Left hindlimb (tissue), 1 donor: ENCODE measurements at regions not wholly inside any gene's neighbourhood (a gene's known extent, or its start where the extent isn't known, plus 50 kb on each side); places are given as distances from the start of the nearest gene placed in this dataset.
"Not testable (repeated sequence)": the region's sequence is repeated elsewhere in the genome, so short reads cannot be mapped to it uniquely, and the experiment has no call there.

Source experiments
- DNase-seq: peaks from one replicate; pipeline ENCODE4 v3.0.0-alpha.2; 2018

DNA sequence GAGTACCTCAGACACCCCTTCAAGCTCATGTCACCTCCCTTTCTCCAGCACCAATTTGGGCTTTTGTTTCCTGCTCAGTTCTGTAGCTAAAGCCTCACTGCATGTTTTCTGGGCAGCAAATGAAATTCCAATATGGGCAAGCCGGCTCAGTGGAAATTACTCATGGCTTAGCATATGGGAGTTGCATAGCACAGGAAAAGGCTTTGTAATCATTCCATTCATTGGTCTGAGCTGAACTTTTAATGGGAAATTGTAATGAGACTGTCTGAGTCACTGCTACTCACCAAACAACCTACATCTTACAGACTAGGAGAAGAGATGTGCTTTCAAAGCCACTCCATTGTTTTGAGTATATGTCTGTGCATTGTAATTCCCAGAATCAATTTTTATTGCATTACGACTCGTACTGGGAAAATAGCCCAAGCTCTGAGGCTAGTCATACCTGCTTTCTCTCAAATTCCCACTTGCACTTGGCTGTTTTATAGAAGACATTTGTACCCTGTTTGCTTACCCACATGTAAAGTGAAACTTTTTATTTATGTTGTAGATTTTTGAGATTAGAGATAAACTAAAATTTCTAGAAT is 139.5 kb upstream of the LRATD1 start:
- DNase-seq: no peak

DNA sequence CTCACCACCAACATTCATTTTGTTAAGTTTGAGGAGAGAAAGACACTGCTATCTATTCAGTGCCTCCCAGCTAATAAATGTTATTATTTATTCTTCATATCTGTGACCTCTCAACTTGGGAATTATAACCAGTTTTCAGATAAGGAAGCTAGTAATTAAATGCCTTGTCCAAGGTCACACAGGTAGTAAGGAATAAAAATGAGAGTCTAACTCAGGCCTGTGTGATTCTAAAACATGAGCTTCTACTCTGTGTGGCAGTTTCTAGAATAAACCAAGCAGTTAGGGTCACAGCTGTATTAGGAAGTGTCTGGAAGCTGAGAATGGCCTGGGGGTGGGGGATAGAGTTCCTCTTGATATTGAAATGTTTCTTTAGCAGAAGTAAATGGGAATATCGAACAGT is 137.8 kb upstream of the LRATD1 start:
- DNase-seq: no peak

DNA sequence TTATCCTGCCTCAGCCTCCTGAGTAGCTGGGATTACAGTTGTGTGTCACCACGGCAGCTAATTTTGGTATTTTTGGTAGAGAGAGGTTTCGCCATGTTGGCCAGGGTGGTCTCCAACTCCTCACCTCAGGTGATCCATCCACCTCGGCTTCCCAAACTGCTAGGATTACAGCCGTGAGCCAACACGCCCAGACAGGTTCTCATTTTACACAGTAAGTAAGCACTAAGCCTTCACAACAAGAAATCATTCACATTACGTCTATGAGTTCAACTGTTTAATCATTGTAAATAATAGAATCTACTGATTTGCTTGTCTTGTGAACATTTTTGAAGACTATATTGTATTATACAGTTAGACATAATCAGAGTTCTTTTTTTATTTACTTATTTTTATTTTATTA is 131.5 kb upstream of the LRATD1 start:
- DNase-seq: no peak

DNA sequence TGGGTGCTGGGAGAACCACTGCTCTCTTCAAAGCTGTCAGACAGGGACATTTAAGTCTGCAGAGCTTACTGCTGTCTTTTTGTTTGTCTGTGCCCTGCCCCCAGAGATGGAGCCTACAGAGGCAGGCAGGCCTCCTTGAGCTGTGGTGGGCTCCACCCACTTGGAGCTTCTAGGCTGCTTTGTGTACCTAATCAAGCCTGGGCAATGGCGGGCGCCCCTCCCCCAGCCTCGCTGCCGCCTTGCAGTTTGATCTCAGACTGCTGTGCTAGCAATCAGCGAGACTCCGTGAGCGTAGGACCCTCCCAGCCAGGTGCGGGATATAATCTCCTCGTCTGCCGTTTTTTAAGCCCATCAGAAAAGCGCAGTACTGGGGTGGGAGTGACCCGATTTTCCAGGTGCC is 125.6 kb upstream of the LRATD1 start:
- DNase-seq: not testable (repeated sequence)

DNA sequence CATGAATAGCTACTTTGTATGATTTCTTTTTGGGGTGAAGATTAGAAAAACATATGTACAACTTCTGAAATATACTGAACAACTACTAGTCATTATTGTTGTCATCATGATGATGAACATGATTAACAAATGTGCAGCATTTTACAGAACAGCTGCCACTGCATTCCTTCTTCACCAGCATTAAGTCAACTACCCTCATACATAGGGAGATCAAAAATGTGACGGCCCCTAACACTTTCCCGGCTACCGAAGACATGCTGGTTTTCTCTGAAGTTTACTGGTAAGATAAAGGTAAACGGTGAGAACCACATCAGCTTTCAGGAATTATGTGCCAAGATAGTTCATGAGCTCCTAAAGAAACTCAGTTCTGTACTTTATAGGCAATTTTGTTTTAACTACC is 121.0 kb upstream of the LRATD1 start:
- DNase-seq: no peak

DNA sequence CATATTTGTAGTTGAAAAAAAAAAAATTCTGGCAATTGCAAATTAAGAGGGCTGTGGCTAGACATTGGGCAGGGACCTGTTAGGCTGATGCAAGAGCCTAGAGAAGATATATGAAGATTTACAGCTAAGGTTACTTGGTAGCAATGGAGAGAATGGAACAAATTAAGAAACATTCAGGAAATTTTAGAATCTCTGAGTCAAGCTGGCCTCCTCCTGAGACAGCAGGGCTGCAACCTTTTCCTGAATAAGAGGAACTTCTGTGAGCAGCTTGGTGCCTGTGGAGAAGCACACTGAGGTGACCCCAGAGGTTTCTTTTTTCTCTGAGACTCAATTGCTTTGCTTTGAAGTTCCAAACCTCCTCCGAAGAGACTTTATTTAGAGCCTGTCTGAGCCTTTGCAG is 118.6 kb upstream of the LRATD1 start:
- DNase-seq: no peak

DNA sequence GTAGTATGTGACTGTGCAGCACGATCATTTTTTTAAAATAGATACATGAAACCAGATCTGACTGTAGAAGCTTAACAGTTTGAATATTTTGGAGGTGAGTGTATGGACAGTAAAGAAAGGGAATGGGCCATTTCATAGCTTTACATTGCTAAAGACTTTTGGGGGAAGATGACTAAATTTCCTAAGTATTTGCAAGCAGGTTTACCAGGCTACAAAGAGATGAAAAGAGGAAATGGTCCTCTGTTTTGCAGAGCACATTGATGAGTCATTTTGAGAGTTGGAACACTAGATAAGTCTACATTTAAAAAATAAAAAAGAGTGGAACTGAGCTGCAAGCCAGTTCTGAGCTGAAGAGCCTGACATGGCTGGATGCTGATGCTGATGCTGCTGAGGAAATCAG is 115.7 kb upstream of the LRATD1 start:
- DNase-seq: no peak

DNA sequence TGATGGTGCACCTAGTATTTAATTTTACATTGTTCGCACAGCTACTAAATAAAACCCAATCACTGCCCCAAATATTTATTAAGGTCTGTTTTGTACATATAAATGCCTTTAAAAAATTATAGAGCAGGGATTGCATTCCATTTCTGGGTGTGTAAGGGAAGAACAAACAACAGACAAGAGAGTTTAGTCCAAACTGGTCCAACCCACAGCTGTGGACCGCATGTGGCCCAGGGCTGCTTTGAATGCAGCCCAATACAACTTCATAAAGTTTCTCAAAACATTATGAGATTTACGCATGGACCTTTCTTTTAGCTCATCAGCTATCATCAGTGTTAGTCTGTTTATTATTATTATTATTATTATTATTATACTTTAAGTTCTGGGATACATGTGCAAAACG is 114.8 kb upstream of the LRATD1 start:
- no peak for DNase-seq

DNA sequence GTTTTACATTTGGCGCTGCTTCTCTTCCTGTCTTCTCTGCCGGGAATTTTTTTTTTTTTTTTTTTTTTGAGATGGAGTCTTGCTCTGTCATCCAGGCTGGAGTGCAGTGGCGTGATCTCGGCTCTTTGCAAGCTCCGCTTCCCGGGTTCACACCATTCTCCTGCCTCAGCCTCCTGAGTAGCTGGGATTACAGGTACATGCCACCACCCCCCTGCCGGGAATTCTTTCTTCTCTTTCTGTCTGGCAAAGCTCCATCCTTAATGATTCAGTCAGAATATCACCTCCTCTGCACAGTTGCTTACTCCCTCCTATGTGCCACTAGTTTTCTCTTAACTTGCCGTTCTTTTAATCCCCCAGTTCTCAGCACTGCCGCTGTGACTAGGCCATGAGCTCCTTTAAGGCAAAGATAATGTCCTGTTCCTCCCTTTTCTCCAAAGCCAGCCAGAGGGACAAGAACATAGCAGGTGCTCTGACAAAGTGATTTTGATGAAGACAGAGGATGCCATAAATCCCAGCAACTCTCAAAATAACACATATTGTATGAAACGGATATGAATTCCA is 112.1 kb upstream of the LRATD1 start:
- no peak for DNase-seq

DNA sequence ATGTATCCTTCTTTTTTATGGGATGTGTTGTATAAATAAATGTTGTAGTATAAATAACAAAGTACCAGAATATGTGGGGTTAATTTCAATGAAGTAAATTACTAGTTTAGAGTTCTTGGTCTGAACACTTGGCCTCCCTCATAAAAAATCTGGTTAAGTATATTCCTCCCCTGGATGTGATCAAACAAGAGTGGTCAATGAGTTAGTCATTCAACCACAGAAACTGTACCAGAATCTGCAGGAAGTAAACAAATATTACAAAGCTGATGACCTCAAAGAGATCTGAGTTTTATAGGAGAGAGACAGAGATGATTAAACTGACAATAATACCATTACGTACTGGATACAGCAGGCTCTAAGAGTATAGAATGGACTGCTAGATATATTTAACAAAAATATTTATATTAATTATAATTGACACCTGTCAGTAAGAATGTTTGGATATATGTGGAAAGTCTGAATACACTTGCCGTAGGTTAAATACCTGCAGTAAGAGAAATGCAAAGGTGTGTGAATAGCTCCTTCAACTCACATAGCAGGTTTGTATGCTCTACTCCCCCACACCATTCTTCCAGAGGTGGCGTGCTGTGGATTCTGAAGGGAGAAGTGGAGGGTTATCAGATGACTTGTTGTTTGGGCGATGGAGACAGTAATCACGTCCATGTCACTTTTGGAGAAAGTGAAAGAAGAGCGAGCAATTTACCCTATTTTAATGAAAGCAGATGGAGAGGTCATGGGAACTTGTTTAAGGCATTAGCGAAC is 108.3 kb upstream of the LRATD1 start:
- DNase-seq: no peak

DNA sequence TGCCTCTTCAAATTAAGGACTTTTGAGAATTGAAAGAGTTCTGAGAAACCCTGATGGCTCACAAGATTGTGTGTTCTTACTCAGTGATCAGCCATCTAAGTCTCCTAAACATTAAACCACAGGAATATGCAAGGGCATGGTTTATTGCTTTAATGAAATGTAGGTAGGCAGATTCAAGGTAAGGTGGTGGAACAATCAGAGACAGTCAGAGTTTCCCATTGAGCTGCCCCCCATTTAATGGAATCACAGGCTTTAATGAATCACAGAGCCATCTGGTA is 107.8 kb upstream of the LRATD1 start:
- no peak for DNase-seq

DNA sequence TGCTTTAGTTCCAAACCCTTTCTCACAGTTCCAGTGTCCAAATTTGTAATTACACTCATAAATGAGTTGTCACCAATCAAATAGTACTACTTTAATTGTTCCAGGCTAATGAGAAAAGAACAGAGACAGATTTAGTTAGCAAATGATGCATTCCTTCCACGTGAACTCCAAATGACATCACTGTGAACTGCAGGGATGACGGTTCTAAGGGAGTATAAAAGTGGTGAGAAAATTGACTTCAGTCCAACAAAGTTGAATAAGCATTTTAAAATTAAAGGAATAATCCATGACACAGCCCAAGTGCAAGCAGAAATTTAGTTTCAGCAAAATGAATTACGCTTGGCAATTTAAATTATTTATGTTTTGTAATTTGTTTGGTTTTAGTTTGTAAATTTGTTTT is 102.0 kb upstream of the LRATD1 start:
- no peak for DNase-seq

DNA sequence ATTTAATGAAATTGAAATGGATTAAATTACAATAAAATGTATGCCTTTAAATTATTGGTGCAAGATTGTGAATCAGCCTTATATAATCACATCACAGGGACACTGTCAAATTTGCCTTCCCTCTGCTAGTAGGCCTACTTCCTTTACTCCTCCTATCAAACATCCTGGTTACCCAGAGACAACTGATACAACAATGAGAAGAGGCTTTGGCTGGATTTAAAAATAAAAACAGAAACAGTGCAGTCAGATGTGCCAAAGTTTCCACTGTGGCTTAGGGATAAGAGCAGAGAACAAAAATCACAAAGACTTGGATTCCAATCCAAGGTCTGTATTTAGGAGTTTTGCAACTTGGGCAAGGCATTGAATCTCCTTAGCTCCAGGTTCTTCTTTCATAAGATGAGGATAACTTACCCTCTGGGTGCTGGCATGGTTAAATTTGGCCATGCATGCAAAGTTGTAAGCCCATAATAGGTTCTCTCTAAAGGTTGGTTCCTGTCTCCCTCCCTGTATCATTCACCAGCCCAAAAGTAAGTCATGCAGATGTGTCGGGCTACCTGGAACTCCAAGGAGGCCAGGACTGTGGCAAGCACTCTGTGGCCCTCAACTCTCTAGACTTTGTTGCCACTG is 99.3 kb upstream of the LRATD1 start:
- DNase-seq: no peak

DNA sequence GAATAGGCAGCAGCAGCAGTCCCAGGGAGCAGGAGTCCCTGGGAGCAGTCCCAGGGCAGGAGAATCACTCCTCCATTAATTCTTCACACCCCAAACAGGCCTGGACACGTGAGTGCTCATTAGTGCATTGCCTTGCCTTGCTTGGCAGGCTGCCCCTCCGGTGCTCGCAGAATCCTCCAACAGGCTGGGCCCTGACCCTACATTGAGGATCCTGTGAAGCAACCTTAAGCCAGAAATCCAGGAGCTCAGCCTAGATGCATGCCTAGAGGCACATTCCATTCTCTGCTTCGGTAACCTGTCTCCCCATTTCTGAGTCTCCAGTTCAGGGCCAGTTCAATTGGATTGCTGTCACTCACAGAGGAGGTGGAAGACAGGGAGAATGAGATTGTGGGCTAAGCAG is 97.4 kb upstream of the LRATD1 start:
- DNase-seq: no peak

DNA sequence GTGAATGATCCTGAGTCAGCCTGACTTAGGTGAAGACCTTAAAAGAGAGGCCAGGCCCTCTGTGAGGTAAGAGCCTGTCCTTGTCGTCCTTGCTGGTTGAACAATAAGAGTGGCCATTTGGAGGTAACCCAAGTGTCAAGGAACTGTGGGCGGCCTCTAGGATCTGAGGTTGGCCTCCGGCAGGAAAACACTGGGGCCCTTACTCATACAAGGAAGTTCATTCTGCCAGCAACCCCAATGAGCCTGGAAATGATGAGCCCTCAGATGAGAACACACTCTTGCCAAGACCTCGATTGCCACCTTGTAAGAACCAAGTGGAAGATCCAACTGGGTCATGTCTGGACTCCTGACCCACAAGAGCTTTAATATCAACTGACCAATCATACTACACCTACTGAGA is 95.5 kb upstream of the LRATD1 start:
- DNase-seq: no peak

DNA sequence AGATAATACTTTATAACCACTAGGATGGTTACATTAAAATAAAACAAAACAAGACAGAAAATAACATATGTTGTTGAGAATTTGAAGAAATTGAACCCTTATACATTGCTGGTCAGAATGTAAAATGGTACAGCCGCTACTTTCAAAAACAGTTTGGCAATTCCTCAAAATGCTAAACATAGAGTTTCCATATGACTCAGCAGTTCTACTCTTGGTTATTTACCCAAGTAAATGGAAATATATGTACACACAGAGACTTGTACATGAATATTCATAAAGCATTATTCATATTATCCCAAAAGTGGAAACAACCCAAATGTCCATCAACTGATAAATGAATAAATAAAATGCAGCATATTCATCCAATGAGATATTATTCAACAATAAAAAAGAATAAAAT is 92.5 kb upstream of the LRATD1 start:
- no peak for DNase-seq

DNA sequence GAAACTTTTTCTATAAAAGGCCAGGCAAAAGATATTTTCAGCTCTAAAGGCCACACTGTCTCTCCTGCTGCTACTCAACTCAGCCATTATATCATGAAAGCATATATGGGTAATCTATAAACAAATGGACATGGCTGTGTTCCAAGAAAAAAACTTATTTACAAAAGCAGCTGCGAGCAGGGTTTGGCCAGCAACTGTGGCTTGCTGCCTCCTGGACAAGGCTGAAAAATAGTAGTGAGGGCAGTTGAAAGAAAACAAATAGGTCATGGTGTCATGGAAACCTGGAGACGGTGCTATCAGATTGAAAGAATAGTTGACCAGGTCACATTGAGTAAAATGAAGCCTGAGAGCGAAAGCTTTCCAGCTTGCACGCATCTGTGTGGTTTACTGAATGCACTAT is 89.2 kb upstream of the LRATD1 start:
- DNase-seq: no peak

DNA sequence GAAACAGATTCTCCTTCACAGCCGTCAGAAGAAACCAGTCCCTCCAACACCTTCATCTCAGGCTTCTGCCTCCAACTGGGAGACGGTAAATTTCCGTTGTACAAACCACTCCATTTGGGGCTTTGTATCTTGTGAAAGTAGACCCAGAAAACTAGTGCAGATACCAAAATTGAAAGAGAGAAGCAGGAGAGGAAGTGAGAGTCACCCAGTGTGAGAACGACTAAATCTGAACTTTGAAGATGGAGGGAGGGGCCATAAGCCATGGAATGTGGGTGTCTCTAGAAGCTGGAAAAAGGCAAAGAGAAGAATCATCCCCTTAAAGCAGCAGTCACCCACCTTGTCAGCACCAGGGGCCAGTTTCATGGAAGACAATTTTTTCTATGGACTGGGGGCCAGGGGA is 88.3 kb upstream of the LRATD1 start:
- DNase-seq: no peak

DNA sequence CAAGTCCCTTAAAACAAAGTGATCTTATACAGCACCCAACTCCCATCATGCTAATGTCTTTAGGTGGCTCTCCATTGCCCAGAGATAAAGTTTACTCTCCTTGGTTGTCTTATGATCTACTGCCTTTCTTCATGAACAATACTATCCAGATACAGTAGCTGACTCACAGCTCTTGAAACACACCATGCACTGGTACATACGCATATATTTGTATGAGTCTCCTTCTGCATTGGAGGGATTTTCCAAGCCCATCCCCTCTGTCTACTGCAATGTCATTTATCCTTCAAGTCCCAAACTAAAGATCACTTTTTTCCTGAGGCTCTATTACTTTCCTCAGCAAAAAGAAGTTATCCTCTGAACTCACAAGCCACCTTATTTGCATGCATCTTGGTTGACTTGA is 84.7 kb upstream of the LRATD1 start:
- DNase-seq: no peak

DNA sequence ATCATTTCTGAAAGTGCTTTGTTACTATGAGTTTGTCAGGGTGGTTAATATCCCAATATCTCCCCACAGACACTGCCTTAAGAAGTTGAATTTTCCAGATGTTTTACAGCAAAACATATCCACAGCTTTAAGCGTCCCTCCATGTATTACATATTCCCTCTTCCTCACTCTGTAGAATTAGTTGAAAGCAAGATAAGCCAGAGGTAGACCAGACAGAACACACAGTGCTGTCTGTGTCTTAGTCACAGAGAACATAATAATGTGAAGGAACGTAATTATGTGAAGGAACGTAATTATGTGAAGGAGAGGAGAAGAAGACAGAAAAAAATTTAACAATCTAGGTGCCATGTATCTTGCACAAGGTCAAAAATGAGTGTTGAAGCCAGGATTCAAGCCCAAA is 81.9 kb upstream of the LRATD1 start:
- DNase-seq: no peak

DNA sequence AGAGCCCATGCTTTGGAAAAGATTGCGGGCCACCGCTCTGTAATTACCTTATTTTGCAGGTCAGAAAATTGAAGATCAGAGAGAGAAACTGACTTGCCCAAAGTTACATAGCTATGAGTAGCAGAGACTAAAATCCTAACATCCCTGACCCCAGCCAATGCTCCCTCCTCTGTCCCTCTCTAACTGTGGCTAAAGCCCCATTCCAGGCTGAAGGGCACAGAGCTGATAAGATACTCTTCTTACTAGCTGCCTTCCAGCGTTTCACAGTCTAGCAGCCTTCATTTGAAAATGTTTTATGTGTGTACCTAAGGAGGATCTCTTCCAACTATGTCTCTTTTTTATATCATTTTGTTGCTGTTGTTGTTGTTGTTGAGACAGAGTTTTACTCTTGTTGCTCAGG is 81.4 kb upstream of the LRATD1 start:
- DNase-seq: no peak

DNA sequence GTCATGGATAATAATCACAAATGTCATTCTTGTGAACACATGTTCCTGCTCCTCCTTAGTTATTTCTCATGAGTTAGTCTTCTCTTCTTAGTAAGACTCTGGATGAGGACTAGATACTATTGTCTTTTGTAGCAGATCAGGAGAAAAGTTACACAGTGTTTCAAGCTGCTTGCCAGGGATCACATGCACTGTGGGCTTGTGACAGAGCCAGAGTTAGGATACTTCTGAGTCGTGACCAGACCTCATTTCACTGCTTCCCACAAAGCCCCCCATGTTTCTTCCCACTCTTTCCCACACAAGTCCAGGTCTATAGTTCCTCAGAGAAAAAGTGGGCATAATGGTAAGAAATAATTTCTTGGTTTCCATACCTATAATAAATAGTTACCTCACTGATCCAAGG is 80.2 kb upstream of the LRATD1 start:
- DNase-seq: no peak

DNA sequence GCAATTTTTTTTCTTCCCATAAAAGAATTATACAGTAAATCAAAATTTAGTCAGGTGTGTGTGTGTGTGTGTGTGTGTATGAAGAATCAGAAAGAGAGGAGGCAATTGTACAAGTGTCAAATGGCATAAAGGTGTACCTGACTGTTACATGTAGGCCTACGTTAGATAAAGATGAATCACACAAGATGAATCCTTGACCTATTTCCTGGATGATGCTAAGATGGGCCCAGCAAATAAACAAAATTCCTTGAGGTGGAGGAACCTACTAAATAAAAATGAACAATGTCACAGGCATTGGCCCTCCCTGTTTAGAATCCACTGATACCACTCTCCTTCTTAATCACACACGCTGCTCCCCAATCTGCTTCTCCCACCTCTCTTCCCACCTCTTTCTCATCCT is 79.7 kb upstream of the LRATD1 start:
- no peak for DNase-seq

DNA sequence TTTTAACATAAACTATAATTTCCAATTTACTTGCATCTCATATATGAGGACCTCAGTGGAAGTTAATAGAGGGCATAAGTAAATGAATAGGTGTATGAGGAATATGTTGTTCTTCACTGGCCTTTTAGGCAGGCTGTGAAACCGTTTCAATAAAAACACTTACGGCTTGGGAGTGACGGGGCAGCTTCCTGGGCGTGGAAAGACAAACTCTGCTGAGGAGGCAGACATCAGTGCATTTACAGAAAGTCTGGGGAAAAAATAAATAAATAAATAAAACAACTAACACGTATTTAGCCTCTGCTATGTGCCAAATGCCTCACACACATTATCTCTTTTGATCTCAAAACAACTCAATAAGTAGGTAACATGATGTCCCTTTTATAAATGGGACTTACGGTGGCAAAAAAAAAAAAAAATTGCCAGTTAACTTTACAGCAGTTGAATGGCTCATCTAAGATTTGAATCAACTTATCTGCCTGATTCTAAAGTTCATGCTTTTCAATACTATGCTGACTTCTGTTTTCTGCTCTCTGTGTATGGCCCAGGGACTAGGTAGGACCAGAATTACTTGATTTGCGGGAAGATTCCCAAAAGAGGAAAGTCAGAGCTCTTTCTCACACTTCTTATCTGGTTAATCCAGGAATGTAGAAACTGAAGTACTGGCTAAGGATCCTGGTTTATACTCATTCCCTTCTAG is 77.5 kb upstream of the LRATD1 start:
- DNase-seq: no peak
